T-helper 17 cell (primary cell): ENCODE measurements at regions not wholly inside any gene's neighbourhood (a gene's known extent, or its start where the extent isn't known, plus 50 kb on each side); places are given as distances from the start of the nearest gene placed in this dataset.

Experiments used
- ATAC-seq: fragments of 150-1000 bp; cut with Tn5 transposase; 2 replicates; pipeline ENCODE4 v1.10.0; 2021; ENCODE audit warnings: mild to moderate bottlenecking, moderate library complexity
- DNase-seq, 3 donors: peaks; one replicate each; pipeline versions ENCODE4 v3.0.0 to v3.0.0-alpha.2; 2020 to 2021
- H3K9me3 ChIP-seq: one replicate; pipeline ENCODE4 v1.7.0; 2013; ENCODE audit warnings: low read length, mild to moderate bottlenecking; ENCODE audit not compliant: control insufficient read depth, poor library complexity, severe bottlenecking
- H3K27ac Mint-ChIP-seq: one replicate; pipeline ENCODE4 v1.8.0; 2022; ENCODE audit warnings: mild to moderate bottlenecking, moderate library complexity, mixed read lengths
- H3K27me3 Mint-ChIP-seq: one replicate; pipeline ENCODE4 v1.8.0; 2022; ENCODE audit warnings: mixed read lengths
- H3K36me3 Mint-ChIP-seq: one replicate; pipeline ENCODE4 v1.8.0; 2022; ENCODE audit warnings: low read depth, mixed read lengths
- H3K4me1 Mint-ChIP-seq: one replicate; pipeline ENCODE4 v1.8.0; 2022; ENCODE audit warnings: mild to moderate bottlenecking, mixed read lengths
- H3K4me3 Mint-ChIP-seq: one replicate; pipeline ENCODE4 v1.8.0; 2022; ENCODE audit warnings: mild to moderate bottlenecking, moderate library complexity, mixed read lengths

GRCh38 chr2:120552800-120553481, 182.7 kb upstream of the GLI2 start:
- Mint-ChIP-seq H3K4me1 (peaks cover 2% of the 10 kb centered on the region), H3K27ac (no peak overlapping the region), H3K4me3 (no peak overlapping the region), H3K36me3 (peaks cover 3% of the 10 kb centered on the region), H3K27me3 (peaks cover 59% of the 10 kb centered on the region)
- no peaks in the 10 kb centered on the region for H3K9me3 ChIP-seq
- DNase-seq (no peak), ATAC-seq (no peak)

- no peak overlapping the region for H3K4me3 Mint-ChIP-seq
These were observed 181.0 kb upstream of the GLI2 start for GRCh38 chr2:120554625-120555032.

GRCh38 chr2:120555092-120555491, 180.6 kb upstream of the GLI2 start:
- ATAC-seq (no peak), DNase-seq (no peak)
- Mint-ChIP-seq H3K27ac (no peak overlapping the region), H3K36me3 (peaks cover 3% of the 10 kb centered on the region), H3K4me3 (no peak overlapping the region), H3K27me3 (peaks cover 67% of the 10 kb centered on the region), H3K4me1 (peaks cover 2% of the 10 kb centered on the region)
- H3K9me3 ChIP-seq = no peaks in the 10 kb centered on the region

More at GRCh38 chr2:120554625-120555032, 181.0 kb upstream of the GLI2 start:
- Mint-ChIP-seq H3K27ac (no peak overlapping the region), H3K36me3 (peaks cover 3% of the 10 kb centered on the region), H3K27me3 (peaks cover 67% of the 10 kb centered on the region), H3K4me1 (peaks cover 2% of the 10 kb centered on the region)
- H3K9me3 ChIP-seq = no peaks in the 10 kb centered on the region
- no peak for ATAC-seq
- no peak for DNase-seq

DNA sequence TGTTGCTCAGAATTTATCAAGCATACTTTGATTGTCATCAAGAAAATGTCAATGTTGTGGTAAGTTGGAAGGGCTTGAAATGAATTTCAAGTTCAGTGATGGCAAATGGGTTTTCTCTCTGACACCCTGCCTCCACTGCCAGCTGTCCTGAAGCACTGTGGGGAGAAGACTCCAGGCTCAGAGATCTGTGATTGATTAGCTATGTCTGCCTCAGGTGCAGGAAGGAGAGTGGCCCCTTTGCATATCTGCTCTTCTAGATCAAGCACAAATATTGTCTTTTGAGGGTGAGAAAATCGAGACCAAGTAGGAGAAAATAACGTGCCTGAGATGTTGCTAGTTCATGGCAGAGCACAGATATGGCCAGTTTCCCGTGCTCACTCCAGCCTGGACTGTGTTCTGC, 178.8 kb upstream of the GLI2 start:
- no peak overlapping the region for H3K27ac Mint-ChIP-seq
- peaks cover 2% of the 10 kb centered on the region for H3K4me1 Mint-ChIP-seq
- no peak for ATAC-seq
- no peak overlapping the region for H3K4me3 Mint-ChIP-seq
- DNase-seq = no peak
- no peaks in the 10 kb centered on the region for H3K9me3 ChIP-seq
- peaks cover 70% of the 10 kb centered on the region for H3K27me3 Mint-ChIP-seq
- peaks cover 3% of the 10 kb centered on the region for H3K36me3 Mint-ChIP-seq

DNA sequence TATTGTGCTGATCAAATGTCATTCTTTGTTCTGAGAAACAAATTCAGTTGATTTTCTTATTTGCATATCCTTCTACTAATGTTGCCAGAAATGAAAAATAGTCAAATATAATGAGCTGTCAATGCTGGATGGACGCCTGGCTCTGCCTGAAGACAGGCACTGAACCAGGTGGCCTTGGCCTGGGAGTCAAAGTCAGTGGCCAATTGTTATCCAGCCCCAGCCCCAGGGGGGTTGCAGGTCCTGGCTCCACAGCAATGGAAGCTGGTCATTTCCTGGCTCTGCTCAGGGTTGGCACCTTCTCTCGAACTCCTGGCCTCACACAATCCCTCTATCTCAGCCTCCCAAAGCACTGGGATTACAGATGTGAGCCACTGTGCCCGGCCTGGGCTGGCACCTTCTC, 176.8 kb upstream of the GLI2 start:
- Mint-ChIP-seq H3K4me1 (peaks cover 2% of the 10 kb centered on the region), H3K4me3 (no peak overlapping the region), H3K27me3 (peaks cover 64% of the 10 kb centered on the region), H3K27ac (no peak overlapping the region), H3K36me3 (peaks cover 3% of the 10 kb centered on the region)
- no peaks in the 10 kb centered on the region for H3K9me3 ChIP-seq
- ATAC-seq (no peak), DNase-seq (no peak)

DNA sequence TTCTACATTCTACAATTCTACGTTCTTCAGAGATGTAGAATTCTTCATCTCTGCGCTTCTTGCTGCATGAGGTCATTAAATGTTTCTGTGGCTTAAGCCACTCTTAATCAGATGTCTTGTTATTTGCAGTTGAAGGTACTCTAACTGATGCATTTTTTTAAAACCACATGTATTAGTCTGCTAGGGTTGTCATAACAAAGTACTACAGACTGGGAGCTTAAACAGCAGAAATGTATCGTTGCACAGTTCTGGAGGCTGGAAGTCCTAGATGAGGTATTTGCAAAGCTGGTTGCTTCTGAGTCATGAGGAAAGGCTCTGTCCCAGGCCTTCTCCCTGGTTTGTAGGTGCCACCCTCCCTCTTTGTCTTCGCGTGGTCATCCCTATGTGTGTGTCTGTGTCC, 176.3 kb upstream of the GLI2 start:
- Mint-ChIP-seq H3K4me3 (no peak overlapping the region), H3K27ac (no peak overlapping the region), H3K27me3 (peaks cover 62% of the 10 kb centered on the region), H3K4me1 (peaks cover 1% of the 10 kb centered on the region), H3K36me3 (peaks cover 2% of the 10 kb centered on the region)
- H3K9me3 ChIP-seq = no peaks in the 10 kb centered on the region
- ATAC-seq (no peak), DNase-seq (no peak)

DNA sequence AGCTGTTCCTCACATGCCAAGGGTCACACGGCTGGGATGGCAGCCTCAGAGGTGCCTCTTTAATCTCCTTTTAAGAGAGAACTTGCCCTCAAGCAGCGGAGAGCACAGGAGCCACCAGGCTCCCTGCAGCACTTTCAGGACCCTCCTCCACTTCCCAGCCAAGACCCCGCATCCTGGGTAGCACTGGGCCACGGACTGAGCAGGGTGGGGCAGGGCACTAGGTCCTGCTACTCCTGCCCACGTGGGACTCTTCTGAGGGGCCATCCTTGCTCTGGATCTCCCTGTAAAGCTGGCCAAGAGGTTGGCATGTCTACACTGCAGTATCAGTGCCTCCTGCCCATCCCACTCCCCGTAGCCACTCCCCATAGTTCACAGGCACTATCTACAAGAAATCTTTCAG, 175.3 kb upstream of the GLI2 start:
- DNase-seq = no peak

GRCh38 chr2:120561379-120562035, 174.2 kb upstream of the GLI2 start:
- DNase-seq (no peak), ATAC-seq (no peak)
- H3K4me1 Mint-ChIP-seq = no peaks in the 10 kb centered on the region
- H3K27me3 Mint-ChIP-seq = peaks cover 47% of the 10 kb centered on the region
- H3K9me3 ChIP-seq = no peaks in the 10 kb centered on the region
- no peak overlapping the region for H3K4me3 Mint-ChIP-seq
- H3K36me3 Mint-ChIP-seq = no peaks in the 10 kb centered on the region
- H3K27ac Mint-ChIP-seq = no peak overlapping the region

More for the DNA sequence above, 175.3 kb upstream of the GLI2 start:
- H3K27ac Mint-ChIP-seq = no peak overlapping the region
- no peaks in the 10 kb centered on the region for H3K36me3 Mint-ChIP-seq
- H3K9me3 ChIP-seq = no peaks in the 10 kb centered on the region
- no peaks in the 10 kb centered on the region for H3K4me1 Mint-ChIP-seq
- no peak overlapping the region for H3K4me3 Mint-ChIP-seq
- no peak for ATAC-seq
- H3K27me3 Mint-ChIP-seq = peaks cover 52% of the 10 kb centered on the region

DNA sequence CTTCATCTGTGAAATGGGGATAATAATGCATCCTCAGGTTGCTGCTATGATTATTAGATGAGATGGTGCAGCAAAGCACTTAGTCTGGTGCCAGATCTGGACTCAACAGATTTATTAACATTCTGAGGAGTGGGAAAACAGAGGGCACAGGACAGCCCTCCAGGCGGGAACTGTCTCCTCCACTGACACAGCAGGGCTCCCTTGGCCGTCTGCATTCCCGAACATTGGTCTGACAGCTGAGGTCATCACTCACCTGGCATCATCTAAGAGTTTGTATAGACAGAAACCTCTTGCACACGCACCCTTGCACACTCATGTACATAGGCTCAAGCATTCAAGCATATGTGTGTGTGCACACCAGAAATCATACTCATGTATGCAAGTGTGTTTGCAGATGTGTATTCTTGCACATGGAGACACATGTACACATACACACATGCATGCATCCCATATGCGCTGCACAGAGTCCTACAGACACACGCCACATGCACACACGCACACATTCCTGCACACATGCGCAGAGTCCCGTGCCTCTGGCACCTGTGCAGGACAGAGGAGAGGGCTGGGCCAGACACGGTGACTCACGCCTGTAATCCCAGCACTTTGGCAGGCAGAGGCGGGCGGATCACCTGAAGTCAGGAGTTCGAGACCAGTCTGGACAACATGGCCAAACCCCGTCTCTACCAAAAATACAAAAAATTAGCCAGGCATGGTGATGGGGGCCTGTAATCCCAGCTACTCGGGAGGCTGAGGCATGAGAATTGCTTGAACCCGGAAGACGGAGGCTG, 173.3 kb upstream of the GLI2 start:
- H3K9me3 ChIP-seq = no peaks in the 10 kb centered on the region
- Mint-ChIP-seq H3K4me1 (no peaks in the 10 kb centered on the region), H3K27ac (no peak overlapping the region), H3K27me3 (peaks cover 42% of the 10 kb centered on the region), H3K4me3 (no peak overlapping the region), H3K36me3 (no peaks in the 10 kb centered on the region)
- ATAC-seq (no peak), DNase-seq (no peak)

- DNase-seq = no peak
- no peaks in the 10 kb centered on the region for H3K4me1 Mint-ChIP-seq
- ATAC-seq = no peak
- no peak overlapping the region for H3K4me3 Mint-ChIP-seq
- no peak overlapping the region for H3K27ac Mint-ChIP-seq
- peaks cover 36% of the 10 kb centered on the region for H3K27me3 Mint-ChIP-seq
- H3K36me3 Mint-ChIP-seq = no peaks in the 10 kb centered on the region
- H3K9me3 ChIP-seq = no peaks in the 10 kb centered on the region
These were observed 172.1 kb upstream of the GLI2 start for GRCh38 chr2:120563616-120564015.

- Mint-ChIP-seq H3K27ac (no peak overlapping the region), H3K4me3 (no peak overlapping the region), H3K27me3 (peaks cover 33% of the 10 kb centered on the region), H3K4me1 (no peaks in the 10 kb centered on the region), H3K36me3 (no peaks in the 10 kb centered on the region)
- DNase-seq (no peak), ATAC-seq (no peak)
- H3K9me3 ChIP-seq = no peaks in the 10 kb centered on the region
These were observed 171.2 kb upstream of the GLI2 start for GRCh38 chr2:120564213-120565094.

- H3K36me3 Mint-ChIP-seq = no peaks in the 10 kb centered on the region
- no peak overlapping the region for H3K27ac Mint-ChIP-seq
- no peaks in the 10 kb centered on the region for H3K9me3 ChIP-seq
- no peak for DNase-seq
- no peak for ATAC-seq
- H3K27me3 Mint-ChIP-seq = peaks cover 38% of the 10 kb centered on the region
- H3K4me3 Mint-ChIP-seq = no peak overlapping the region
- peaks cover 2% of the 10 kb centered on the region for H3K4me1 Mint-ChIP-seq
These were observed 170.6 kb upstream of the GLI2 start for GRCh38 chr2:120565095-120565460.

DNA sequence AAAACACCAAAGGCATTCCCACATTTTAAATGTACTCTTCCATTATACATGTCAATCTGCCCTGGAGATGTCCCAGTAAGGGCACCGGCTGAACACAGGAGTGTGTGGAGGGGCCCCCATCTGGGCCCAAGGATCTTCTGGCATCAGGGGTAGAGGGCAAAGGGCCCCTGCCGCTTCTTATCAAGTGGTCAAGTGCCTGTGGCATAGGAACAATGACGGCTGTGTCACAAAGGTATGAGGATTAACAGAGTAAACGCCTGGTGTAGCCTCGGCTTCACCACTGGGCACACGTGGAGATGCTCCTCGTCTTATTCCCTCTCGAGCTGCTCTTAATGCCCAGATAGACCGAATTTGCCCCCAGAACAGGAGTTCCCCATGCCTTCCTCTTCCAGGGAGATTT, 169.7 kb upstream of the GLI2 start:
- DNase-seq (no peak), ATAC-seq (no peak)
- peaks cover 2% of the 10 kb centered on the region for H3K4me1 Mint-ChIP-seq
- H3K36me3 Mint-ChIP-seq = no peaks in the 10 kb centered on the region
- no peaks in the 10 kb centered on the region for H3K9me3 ChIP-seq
- no peak overlapping the region for H3K4me3 Mint-ChIP-seq
- H3K27me3 Mint-ChIP-seq = peaks cover 41% of the 10 kb centered on the region
- no peak overlapping the region for H3K27ac Mint-ChIP-seq
